ENCODE measurements at regions not wholly inside any gene's neighbourhood (a gene's known extent, or its start where the extent isn't known, plus 50 kb on each side); places are given as distances from the start of the nearest gene placed in this dataset.

DNA sequence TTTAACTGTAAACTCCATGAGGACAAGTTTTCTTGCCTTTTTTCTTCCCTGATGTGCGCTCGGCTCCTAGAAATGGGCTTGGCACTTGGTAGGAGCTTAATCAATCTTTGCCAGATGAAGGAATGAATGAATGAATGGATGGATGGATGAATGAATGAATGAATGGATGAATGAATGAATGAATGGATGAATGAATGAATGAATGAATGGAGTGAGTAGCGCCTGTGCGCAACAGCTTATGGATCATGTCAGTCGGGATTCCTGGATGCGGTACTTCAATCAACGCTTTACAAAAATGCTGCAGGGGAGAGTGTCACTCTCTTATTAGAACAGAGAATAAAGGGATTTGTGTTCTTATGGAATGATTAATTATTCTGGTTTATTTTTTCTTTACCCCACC is 267.3 kb downstream of the TFAP2C start:
- no peak for TF ChIP-seq CTCF (IDR thresholded peaks at IDR 0.05; ENCODE audit: low read depth, low read length, poor library complexity, severe bottlenecking)
- TF ChIP-seq EZH2phosphoT487 (IDR thresholded peaks at IDR 0.05; ENCODE audit: borderline replicate concordance, low read length), result no peak
